ENCODE measurements at regions not wholly inside any gene's neighbourhood (a gene's known extent, or its start where the extent isn't known, plus 50 kb on each side); places are given as distances from the start of the nearest gene placed in this dataset.
"Not testable (repeated sequence)": the region's sequence is repeated elsewhere in the genome, so short reads cannot be mapped to it uniquely, and the experiment has no call there.

DNA sequence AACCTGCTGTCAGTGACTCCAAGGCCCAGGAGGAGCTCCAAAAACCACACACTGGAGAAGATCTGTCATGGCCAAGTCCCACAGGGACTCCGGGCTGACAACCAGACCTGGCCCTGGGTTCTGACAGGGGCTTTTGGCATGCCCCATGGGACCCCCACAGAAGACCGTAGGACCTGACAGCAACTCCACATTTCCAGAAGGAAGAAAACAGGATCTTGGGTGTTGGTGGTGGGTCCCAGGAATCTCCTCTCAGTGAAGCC lies 275.9 kb upstream of the HS6ST1 start:
- DNase-seq (ENCODE audit: low read depth): no peak
- no peak overlapping the region for H3K4me3 ChIP-seq (ENCODE audit: low read length)
- TF ChIP-seq CTCF (conservative IDR thresholded peaks at IDR 0.05; ENCODE audit: low read depth, low read length): no peak

GRCh38 chr2:128594953-128595677 lies 276.4 kb upstream of the HS6ST1 start:
- no peak for DNase-seq (ENCODE audit: low read depth)
- TF ChIP-seq CTCF (conservative IDR thresholded peaks at IDR 0.05; ENCODE audit: low read depth, low read length): no peak
- no peak overlapping the region for H3K4me3 ChIP-seq (ENCODE audit: low read length)

- H3K4me3 ChIP-seq (ENCODE audit: low read length): no peak overlapping the region
- DNase-seq (ENCODE audit: low read depth): no peak
- TF ChIP-seq CTCF (conservative IDR thresholded peaks at IDR 0.05; ENCODE audit: low read depth, low read length): no peak
Measured at GRCh38 chr2:128595763-128596395, 277.2 kb upstream of the HS6ST1 start.

- no peak overlapping the region for H3K4me3 ChIP-seq (ENCODE audit: low read length)
- no peak for TF ChIP-seq CTCF (conservative IDR thresholded peaks at IDR 0.05; ENCODE audit: low read depth, low read length)
- no peak for DNase-seq (ENCODE audit: low read depth)
Measured at GRCh38 chr2:128596396-128597120, 277.9 kb upstream of the HS6ST1 start.

GRCh38 chr2:128597121-128597762 lies 278.6 kb upstream of the HS6ST1 start:
- DNase-seq (ENCODE audit: low read depth): no peak
- H3K4me3 ChIP-seq (ENCODE audit: low read length): no peak overlapping the region
- no peak for TF ChIP-seq CTCF (conservative IDR thresholded peaks at IDR 0.05; ENCODE audit: low read depth, low read length)

DNA sequence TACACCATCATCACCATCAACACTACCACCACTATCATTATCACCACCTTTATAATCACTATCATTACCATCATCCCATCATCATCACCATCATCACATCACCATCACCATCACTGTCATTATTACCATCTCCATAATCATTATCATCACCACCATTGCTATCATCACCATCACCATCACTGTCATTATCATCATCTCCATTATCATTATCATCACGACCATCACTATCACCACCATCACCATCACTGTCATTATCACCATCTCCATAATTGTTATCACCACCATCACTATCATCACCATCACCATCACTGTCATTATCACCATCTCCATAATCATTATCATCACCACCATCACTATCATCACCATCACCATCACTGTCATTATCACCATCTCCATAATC lies 279.6 kb upstream of the HS6ST1 start:
- not testable (repeated sequence) for DNase-seq (ENCODE audit: low read depth); H3K4me3 ChIP-seq (ENCODE audit: low read length)

GRCh38 chr2:128598862-128599441 lies 280.3 kb upstream of the HS6ST1 start:
- TF ChIP-seq CTCF (conservative IDR thresholded peaks at IDR 0.05; ENCODE audit: low read depth, low read length): no peak
- H3K4me3 ChIP-seq (ENCODE audit: low read length): no peak overlapping the region
- no peak for DNase-seq (ENCODE audit: low read depth)

Data from retinal pigment epithelial cell (primary cell).